Caco-2 (cell line): ENCODE measurements at regions not wholly inside any gene's neighbourhood (a gene's known extent, or its start where the extent isn't known, plus 50 kb on each side); places are given as distances from the start of the nearest gene placed in this dataset.
A peak's percentile ranks its signal among the peaks of the same experiment; 100 is the strongest.

Experiments
- BruUV-seq: library from RNA; stranded (reverse); fragments of 400-500 nt; replicated peaks from 2 replicates; lab custom pipeline; 2021; lab: Mats Ljungman, UMichigan
- CTCF ChIA-PET: fragments of 300-600 bp; sonication (Branson Sonifier 250); formaldehyde crosslinking; loops from one replicate; lab custom pipeline; 2022; ENCODE audit warnings: antibody characterized with exemption; lab: Charles Lee
- POLR2A ChIA-PET: fragments of 300-600 bp; sonication (Branson Sonifier 250); formaldehyde crosslinking; loops from one replicate; lab custom pipeline; 2022; ENCODE audit warnings: antibody characterized with exemption; lab: Charles Lee
- DNase-seq, 2 experiments: peaks; one replicate each; pipeline versions ENCODE4 v3.0.0 to v3.0.0-alpha.2; 2020 to 2022
- H3K27me3 ChIP-seq: replicated peaks from 2 replicates; pipeline ENCODE4 v1.6.0; 2011; ENCODE audit warnings: low read length; ENCODE audit not compliant: control insufficient read depth, insufficient read depth
- H3K36me3 ChIP-seq: 2 replicates; pipeline ENCODE4 v1.5.1; 2011; ENCODE audit warnings: low read length; ENCODE audit not compliant: control insufficient read depth, insufficient read depth
- H3K4me1 ChIP-seq: fragments of 250-450 bp; sonication (Bioruptor Pico); 2 replicates; pipeline ENCODE4 v1.5.1; 2020; ENCODE audit warnings: mild to moderate bottlenecking
- H3K4me3 ChIP-seq: 2 replicates; pipeline ENCODE4 v1.5.1; 2011; ENCODE audit warnings: low read depth, mild to moderate bottlenecking, control low read depth, low read length
- H3K9me3 ChIP-seq: fragments of 250-450 bp; sonication (Bioruptor Pico); 2 replicates; pipeline ENCODE4 v1.5.1; 2020; ENCODE audit warnings: mild to moderate bottlenecking, moderate library complexity
- H3K27ac Mint-ChIP-seq: one replicate; pipeline ENCODE4 v1.8.0; 2022; ENCODE audit warnings: mixed read lengths; ENCODE audit not compliant: unreplicated experiment
- H3K27me3 Mint-ChIP-seq: one replicate; pipeline ENCODE4 v1.8.0; 2022; ENCODE audit warnings: mixed read lengths; ENCODE audit not compliant: insufficient read depth, unreplicated experiment
- H3K36me3 Mint-ChIP-seq: one replicate; pipeline ENCODE4 v1.8.0; 2022; ENCODE audit warnings: mild to moderate bottlenecking, mixed read lengths; ENCODE audit not compliant: insufficient read depth, unreplicated experiment
- H3K4me1 Mint-ChIP-seq: one replicate; pipeline ENCODE4 v1.8.0; 2022; ENCODE audit warnings: low read depth, mixed read lengths; ENCODE audit not compliant: unreplicated experiment
- H3K4me3 Mint-ChIP-seq: one replicate; pipeline ENCODE4 v1.8.0; 2022; ENCODE audit warnings: mild to moderate bottlenecking, moderate library complexity, mixed read lengths; ENCODE audit not compliant: unreplicated experiment
- H3K9me3 Mint-ChIP-seq: one replicate; pipeline ENCODE4 v1.8.0; 2022; ENCODE audit warnings: mixed read lengths; ENCODE audit not compliant: unreplicated experiment
- intact Hi-C: fragments of 100-400 bp; cut with micrococcal nuclease; formaldehyde crosslinking; loops from one replicate; pipeline ENCODE4 v1.10.0; 2022; ENCODE audit not compliant: unreplicated experiment
- TF ChIP-seq, protein P1 (sequence below), 2 experiments: fragments of 200-600 bp in 1 of 2; IDR thresholded peaks; 1 replicate in 1 of 2; 2 replicates in 1 of 2; pipeline versions ENCODE4 v1.5.1 to v1.8.0; 2011 to 2022; ENCODE audit warnings: antibody characterized with exemption in 1 of 2, control low read depth in 1 of 2, inconsistent platforms in 1 of 2, low read depth in 1 of 2, low read length in 1 of 2, mild to moderate bottlenecking in 1 of 2, moderate library complexity in 1 of 2; ENCODE audit not compliant: insufficient read depth in 1 of 2, severe bottlenecking in 1 of 2, unreplicated experiment in 1 of 2

DNA sequence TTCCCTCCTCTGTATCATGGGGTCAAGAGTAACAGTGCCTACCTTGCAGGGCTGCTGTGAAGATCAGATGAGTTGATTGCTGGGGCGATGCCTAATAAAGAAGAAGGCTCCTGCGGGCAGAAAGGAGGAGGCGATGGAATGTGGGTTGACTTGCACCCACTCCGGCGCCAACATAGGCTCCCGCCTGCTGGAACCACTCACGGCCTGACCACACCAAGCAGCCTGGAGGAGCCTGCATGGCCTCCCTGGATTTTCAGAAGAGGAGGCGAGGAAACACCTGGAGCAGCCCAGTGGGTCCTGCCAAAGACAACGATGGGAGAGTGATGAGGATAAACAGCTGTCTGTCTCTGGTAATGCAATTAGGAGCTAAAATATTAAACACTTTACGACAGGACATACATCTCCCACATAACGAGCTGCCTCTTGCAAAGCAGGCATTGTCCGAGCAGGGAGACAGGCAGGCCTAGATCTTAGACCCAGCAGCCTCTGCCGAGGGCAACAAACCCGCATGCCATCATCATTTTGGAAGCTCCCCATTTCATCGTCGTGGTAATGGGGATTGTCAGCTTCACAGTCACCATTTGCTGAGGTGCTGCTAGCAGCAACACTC lies 302.9 kb upstream of the ZMIZ1 start:
- peak in 1 of 2 experiments; percentile 12 for DNase-seq
- Mint-ChIP-seq H3K27me3 (no peaks in the 10 kb centered on the region), H3K27ac (no peak overlapping the region), H3K4me1 (peaks cover 6% of the 10 kb centered on the region), H3K9me3 (no peaks in the 10 kb centered on the region), H3K4me3 (no peak overlapping the region), H3K36me3 (no peaks in the 10 kb centered on the region)
- H3K36me3 ChIP-seq, result no peaks in the 10 kb centered on the region
- H3K4me1 ChIP-seq, result no peaks in the 10 kb centered on the region
- H3K4me3 ChIP-seq, result no peak overlapping the region
- H3K9me3 ChIP-seq, result peaks cover 7% of the 10 kb centered on the region; the same call in 1 of the 2 replicates
- ChIA-PET POLR2A (no interaction called here), CTCF (no interaction called here)
- TF ChIP-seq, protein P1, sequence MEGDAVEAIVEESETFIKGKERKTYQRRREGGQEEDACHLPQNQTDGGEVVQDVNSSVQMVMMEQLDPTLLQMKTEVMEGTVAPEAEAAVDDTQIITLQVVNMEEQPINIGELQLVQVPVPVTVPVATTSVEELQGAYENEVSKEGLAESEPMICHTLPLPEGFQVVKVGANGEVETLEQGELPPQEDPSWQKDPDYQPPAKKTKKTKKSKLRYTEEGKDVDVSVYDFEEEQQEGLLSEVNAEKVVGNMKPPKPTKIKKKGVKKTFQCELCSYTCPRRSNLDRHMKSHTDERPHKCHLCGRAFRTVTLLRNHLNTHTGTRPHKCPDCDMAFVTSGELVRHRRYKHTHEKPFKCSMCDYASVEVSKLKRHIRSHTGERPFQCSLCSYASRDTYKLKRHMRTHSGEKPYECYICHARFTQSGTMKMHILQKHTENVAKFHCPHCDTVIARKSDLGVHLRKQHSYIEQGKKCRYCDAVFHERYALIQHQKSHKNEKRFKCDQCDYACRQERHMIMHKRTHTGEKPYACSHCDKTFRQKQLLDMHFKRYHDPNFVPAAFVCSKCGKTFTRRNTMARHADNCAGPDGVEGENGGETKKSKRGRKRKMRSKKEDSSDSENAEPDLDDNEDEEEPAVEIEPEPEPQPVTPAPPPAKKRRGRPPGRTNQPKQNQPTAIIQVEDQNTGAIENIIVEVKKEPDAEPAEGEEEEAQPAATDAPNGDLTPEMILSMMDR (IDR thresholded peaks at IDR 0.05; ENCODE audit: insufficient read depth in 1 of 2, low read depth in 1 of 2, low read length in 1 of 2, severe bottlenecking in 1 of 2, unreplicated experiment in 1 of 2), result no peak
- no peaks in the 10 kb centered on the region for H3K27me3 ChIP-seq
- BruUV-seq, result no TSS peak
- intact Hi-C loops, result no loop called here

DNA sequence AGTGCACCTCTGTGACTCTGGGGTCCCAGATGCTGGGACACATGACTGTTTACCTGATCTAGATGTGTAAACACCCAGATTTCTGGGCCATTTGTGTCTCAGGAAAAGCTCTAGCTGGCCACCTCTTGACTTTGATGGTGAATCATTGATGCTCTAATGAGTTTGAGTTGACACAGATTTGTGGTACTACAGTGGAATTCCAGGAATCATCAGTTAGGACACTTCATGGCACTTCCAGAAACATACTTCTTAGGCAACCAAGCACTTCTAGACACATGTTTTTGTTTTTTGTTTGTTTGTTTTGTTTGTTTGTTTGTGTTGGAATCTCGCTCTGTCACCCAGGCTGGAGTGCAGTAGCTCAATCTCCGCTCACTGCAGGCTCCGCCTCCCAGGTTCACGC lies 302.2 kb upstream of the ZMIZ1 start:
- TF ChIP-seq, protein P1 (IDR thresholded peaks at IDR 0.05; ENCODE audit: insufficient read depth in 1 of 2, low read depth in 1 of 2, low read length in 1 of 2, severe bottlenecking in 1 of 2, unreplicated experiment in 1 of 2), result no peak
- no TSS peak for BruUV-seq
- ChIA-PET POLR2A (no interaction called here), CTCF (no interaction called here)
- H3K9me3 ChIP-seq, result peaks cover 7% of the 10 kb centered on the region; the same call in 1 of the 2 replicates
- DNase-seq, result no peak
- H3K4me3 ChIP-seq, result no peak overlapping the region
- H3K4me3 Mint-ChIP-seq, result no peak overlapping the region
- H3K4me1 ChIP-seq, result no peaks in the 10 kb centered on the region
- no peak overlapping the region for H3K27ac Mint-ChIP-seq
- no peaks in the 10 kb centered on the region for H3K27me3 ChIP-seq
- no peaks in the 10 kb centered on the region for H3K36me3 Mint-ChIP-seq
- H3K27me3 Mint-ChIP-seq, result no peaks in the 10 kb centered on the region
- intact Hi-C loops, result no loop called here
- no peaks in the 10 kb centered on the region for H3K36me3 ChIP-seq
- no peaks in the 10 kb centered on the region for H3K9me3 Mint-ChIP-seq
- peaks cover 6% of the 10 kb centered on the region for H3K4me1 Mint-ChIP-seq

DNA sequence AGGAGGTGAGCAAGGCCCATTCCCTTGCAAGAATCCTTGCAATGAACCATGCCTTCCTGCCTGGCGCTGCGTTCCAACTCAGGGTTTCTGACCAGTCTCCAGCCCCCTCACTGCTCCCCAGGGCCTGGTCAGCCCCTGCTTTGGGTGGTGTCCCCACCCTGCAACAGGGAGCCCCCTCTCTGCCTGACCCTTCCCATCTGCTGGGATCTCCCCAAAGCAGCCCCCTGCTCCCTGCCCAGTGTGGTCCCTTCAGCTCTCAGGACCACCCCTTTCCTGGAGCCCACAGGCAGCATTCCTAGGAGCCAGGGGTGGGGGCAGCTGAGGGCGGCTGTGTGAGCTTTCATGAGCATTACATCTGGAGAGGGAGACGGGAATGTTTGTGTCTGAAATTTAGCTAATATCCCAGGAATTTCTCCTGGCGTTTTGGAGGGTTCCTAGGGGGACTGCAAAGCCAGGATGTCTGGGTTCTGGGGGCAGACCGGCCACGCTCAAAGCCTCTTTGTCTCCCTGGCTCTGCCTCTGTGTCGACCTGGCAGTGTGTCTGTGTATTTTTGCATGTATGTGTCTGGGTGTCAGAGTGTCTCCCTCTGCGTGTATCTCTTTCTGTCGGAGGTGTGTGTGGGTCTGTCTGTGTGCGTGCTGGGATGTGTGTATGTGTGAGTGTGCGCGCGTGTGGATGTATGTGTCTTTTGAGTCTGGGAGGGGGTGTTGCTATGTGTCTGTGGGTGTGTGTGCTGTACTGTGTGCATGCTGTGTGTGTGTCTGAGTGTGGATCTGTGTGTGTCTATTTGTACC lies 300.5 kb upstream of the ZMIZ1 start:
- intact Hi-C loops, result no loop called here
- H3K27ac Mint-ChIP-seq, result no peak overlapping the region
- ChIA-PET POLR2A (no interaction called here), CTCF (no interaction called here)
- Histone ChIP-seq H3K4me1 (no peaks in the 10 kb centered on the region), H3K4me3 (no peak overlapping the region), H3K9me3 (peaks cover 7% of the 10 kb centered on the region; the same call in 1 of the 2 replicates), H3K36me3 (no peaks in the 10 kb centered on the region), H3K27me3 (no peaks in the 10 kb centered on the region)
- H3K4me3 Mint-ChIP-seq, result no peak overlapping the region
- TF ChIP-seq, protein P1 (IDR thresholded peaks at IDR 0.05; ENCODE audit: insufficient read depth in 1 of 2, low read depth in 1 of 2, low read length in 1 of 2, severe bottlenecking in 1 of 2, unreplicated experiment in 1 of 2), result no peak
- no peak for DNase-seq
- H3K4me1 Mint-ChIP-seq, result peaks cover 6% of the 10 kb centered on the region
- no TSS peak for BruUV-seq
- no peaks in the 10 kb centered on the region for H3K36me3 Mint-ChIP-seq
- H3K9me3 Mint-ChIP-seq, result no peaks in the 10 kb centered on the region
- H3K27me3 Mint-ChIP-seq, result no peaks in the 10 kb centered on the region
